HepG2 (cell line): ENCODE measurements at regions not wholly inside any gene's neighbourhood (a gene's known extent, or its start where the extent isn't known, plus 50 kb on each side); places are given as distances from the start of the nearest gene placed in this dataset.

Source experiments
- ATAC-seq: fragments of 200-7000 bp; cut with Tn5 transposase; 3 replicates; pipeline ENCODE4 v1.9.1; 2020; ENCODE audit warnings: mild to moderate bottlenecking, moderate library complexity
- BruUV-seq: library from RNA; stranded (reverse); fragments of 400-500 nt; replicated peaks from 2 replicates; lab custom pipeline; 2021; lab: Mats Ljungman, UMichigan
- CTCF ChIA-PET: fragments of 300-600 bp; formaldehyde crosslinking; extraction: SDS; loops from one replicate; lab custom pipeline; 2021; ENCODE audit warnings: low total read pairs, inconsistent platforms, low intra/inter-chr PET ratio; lab: Yijun Ruan, JAX
- POLR2A ChIA-PET: fragments of 350-600 bp; sonication (Branson Sonifier 250); formaldehyde crosslinking; loops from one replicate; lab custom pipeline; 2020; ENCODE audit warnings: antibody characterized with exemption, inconsistent platforms; lab: Yijun Ruan, JAX
- DNase-seq: peaks from one replicate; pipeline ENCODE4 v3.0.0-alpha.2; 2015; ENCODE audit warnings: low spot score
- FAIRE-seq: peaks from 3 replicates; lab custom pipeline; 2011; peaks lifted over from hg19 to GRCh38; lab: Jason Lieb, UNC
- H2AFZ ChIP-seq: one replicate; pipeline ENCODE4 v1.6.1; 2011; ENCODE audit warnings: low read length, inconsistent platforms
- H3K27ac ChIP-seq: fragments of 300-600 bp; 3 replicates; pipeline ENCODE4 v1.8.0; 2011; ENCODE audit warnings: mixed run types, mild to moderate bottlenecking, mixed read lengths, low read length, inconsistent platforms; ENCODE audit not compliant: insufficient read depth; ENCODE audit errors: extremely low read length
- H3K27me3 ChIP-seq, 2 experiments: fragments of 200-600 bp in 1 of 2; 2 replicates in 1 of 2; 3 replicates in 1 of 2; pipeline versions ENCODE4 v1.6.0 to v1.8.0; 2011; ENCODE audit warnings: low read length in 2 of 2, mild to moderate bottlenecking in 2 of 2, moderate library complexity in 2 of 2, inconsistent platforms in 1 of 2; ENCODE audit not compliant: insufficient read depth in 2 of 2, control insufficient read depth in 1 of 2
- H3K36me3 ChIP-seq, 2 experiments: fragments of 200-600 bp in 1 of 2; replicated peaks in 1 of 2; 2 replicates in 1 of 2; 3 replicates in 1 of 2; pipeline versions ENCODE4 v1.5.1 to v1.8.0; 2011; ENCODE audit warnings: low read length in 2 of 2, inconsistent platforms in 1 of 2; ENCODE audit not compliant: insufficient read depth in 2 of 2, control insufficient read depth in 1 of 2
- H3K4me1 ChIP-seq: 2 replicates; pipeline ENCODE4 v1.5.1; 2012; ENCODE audit warnings: low read length, inconsistent platforms; ENCODE audit not compliant: insufficient read depth
- H3K4me2 ChIP-seq: 2 replicates; pipeline ENCODE4 v1.6.0; 2011; ENCODE audit warnings: low read depth, low read length, inconsistent platforms
- H3K4me3 ChIP-seq, 3 experiments: fragments of 200-600 bp in 1 of 3; sonication (generic), shearing (Covaris generic) in 1 of 3; replicated peaks in 1 of 3; 2 replicates each; pipeline ENCODE4 v1.5.1; 2011 to 2016; ENCODE audit warnings: low read length in 3 of 3, inconsistent platforms in 2 of 3, low read depth in 2 of 3, mild to moderate bottlenecking in 2 of 3, control low read depth in 1 of 3, mixed read lengths in 1 of 3; ENCODE audit not compliant: insufficient read depth in 1 of 3
- H3K79me2 ChIP-seq: one replicate; pipeline ENCODE4 v1.6.1; 2011; ENCODE audit warnings: low read length, inconsistent platforms; ENCODE audit not compliant: insufficient read depth
- H3K9ac ChIP-seq: 2 replicates; pipeline ENCODE4 v1.6.0; 2011; ENCODE audit warnings: mild to moderate bottlenecking, low read depth, low read length, inconsistent platforms; ENCODE audit not compliant: insufficient read depth
- H3K9me3 ChIP-seq: 2 replicates; pipeline ENCODE4 v1.5.1; 2012; ENCODE audit warnings: mild to moderate bottlenecking, low read length
- H4K20me1 ChIP-seq: 2 replicates; pipeline ENCODE4 v1.6.0; 2011; ENCODE audit warnings: inconsistent platforms, mild to moderate bottlenecking, low read length, moderate library complexity; ENCODE audit not compliant: insufficient read depth
- HOXA5 ChIP-seq: sonication (generic); formaldehyde crosslinking; IDR thresholded peaks from 2 replicates; pipeline ENCODE4 v1.4.0; 2020; ENCODE audit warnings: missing genetic modification reagents
- RORA ChIP-seq: sonication (generic); formaldehyde crosslinking; IDR thresholded peaks from 2 replicates; pipeline ENCODE4 v1.5.0; 2020; ENCODE audit warnings: mild to moderate bottlenecking, missing genetic modification reagents, moderate library complexity
- TFAP4 ChIP-seq: sonication (generic); IDR thresholded peaks from 2 replicates; pipeline ENCODE4 v1.6.1; 2016; ENCODE audit warnings: low read depth, borderline replicate concordance
- ZC3H4 ChIP-seq: sonication (generic); formaldehyde crosslinking; IDR thresholded peaks from 2 replicates; pipeline ENCODE4 v1.4.0; 2020; ENCODE audit warnings: missing genetic modification reagents, borderline replicate concordance
- ZNF563 ChIP-seq: sonication (generic); formaldehyde crosslinking; IDR thresholded peaks from 2 replicates; pipeline ENCODE4 v1.8.0; 2022; ENCODE audit warnings: mild to moderate bottlenecking, moderate library complexity, missing genetic modification reagents
- WGBS: methylation state at CpG from one replicate; pipeline ENCODE4 v1.1.6; 2017; ENCODE audit warnings: low lambda C conversion rate; 5-methylcytosine and 5-hydroxymethylcytosine counted together
- in situ Hi-C: cut with HindIII; loops from 2 replicates; pipeline ENCODE4 v1.10.0; 2017; ENCODE audit warnings: low pct_unique_long_range_greater_than_20kb; ENCODE audit not compliant: extremely low pct_ligation_motif_present
- intact Hi-C: fragments of 100-400 bp; cut with micrococcal nuclease; formaldehyde crosslinking; loops from one replicate; pipeline ENCODE4 v1.10.0; 2022; ENCODE audit not compliant: unreplicated experiment

GRCh38 chr10:78304091-78305045, 270.7 kb downstream of the RPS24 start (continued):
- no peak for TF ChIP-seq HOXA5

DNA sequence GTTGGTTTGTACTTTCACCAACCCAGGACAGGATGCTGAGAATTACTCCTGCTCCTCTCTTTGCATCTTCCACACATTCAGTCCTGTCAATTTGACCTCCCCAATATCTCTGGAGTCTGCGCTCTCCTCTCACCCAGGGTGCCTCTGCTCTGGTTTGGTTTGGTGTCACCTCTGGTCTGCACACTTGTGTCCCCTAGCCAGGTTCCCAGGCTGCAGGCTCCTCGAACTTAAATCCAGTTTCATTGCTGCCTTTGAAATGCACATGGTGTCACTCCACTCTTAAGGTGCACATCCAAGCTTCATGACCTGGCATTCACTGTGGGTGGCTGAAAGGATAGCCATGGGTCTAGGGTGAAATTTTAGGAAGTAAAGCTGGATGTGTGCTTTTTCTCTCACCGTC, 271.6 kb downstream of the RPS24 start:
- WGBS: 36% methylated on average over 3 of the region's 3 CpGs
- no peak overlapping the region for H3K9ac ChIP-seq
- no peaks in the 10 kb centered on the region; a peak in 2 of 5 replicates for H3K27me3 ChIP-seq
- no peak for FAIRE-seq
- TF ChIP-seq RORA (CRISPR knock-in tag) (no peak), TFAP4 (no peak), ZC3H4 (CRISPR knock-in tag) (no peak), ZNF563 (CRISPR knock-in tag) (no peak)
- DNase-seq: no peak
- H3K79me2 ChIP-seq: no peaks in the 10 kb centered on the region
- H3K4me3 ChIP-seq: no peak overlapping the region
- BruUV-seq: no TSS peak
- CTCF ChIA-PET: no interaction called here
- H3K4me1 ChIP-seq: peaks cover 16% of the 10 kb centered on the region
- intact Hi-C loops: loop anchor here (10.0 kb wide), 2 partner anchors 261 to 279 kb away; no protein-coding TSS in a partner anchor
- H3K27ac ChIP-seq: no peak overlapping the region
- POLR2A ChIA-PET: no interaction called here
- H3K4me2 ChIP-seq: no peak overlapping the region
- H4K20me1 ChIP-seq: no peaks in the 10 kb centered on the region
- H3K36me3 ChIP-seq: no peaks in the 10 kb centered on the region
- in situ Hi-C loops: no loop called here
- ATAC-seq: no peak
- H3K9me3 ChIP-seq: no peaks in the 10 kb centered on the region
- no peak overlapping the region for H2AFZ ChIP-seq
